HepG2 (cell line): ENCODE measurements at regions not wholly inside any gene's neighbourhood (a gene's known extent, or its start where the extent isn't known, plus 50 kb on each side); places are given as distances from the start of the nearest gene placed in this dataset.

Experiments
- ATF2 ChIP-seq: sonication (generic); formaldehyde crosslinking; IDR thresholded peaks from 2 replicates; pipeline ENCODE4 v1.4.0; 2020; ENCODE audit warnings: missing genetic modification reagents
- ATF4 ChIP-seq, 2 experiments: fragments of 450-650 bp in 1 of 2; sonication (generic) in 1 of 2; formaldehyde crosslinking; IDR thresholded peaks; 2 replicates each; pipeline versions ENCODE4 v1.5.0 to v1.8.0; 2020 to 2022; ENCODE audit warnings: mild to moderate bottlenecking in 1 of 2, missing genetic modification reagents in 1 of 2
- DBP ChIP-seq: sonication (generic); formaldehyde crosslinking; IDR thresholded peaks from 2 replicates; pipeline ENCODE4 v1.4.0; 2020; ENCODE audit warnings: missing genetic modification reagents; ENCODE audit errors: not compliant biosample characterization
- HIVEP1 ChIP-seq: sonication (generic); formaldehyde crosslinking; IDR thresholded peaks from 2 replicates; pipeline ENCODE4 v1.4.0; 2020; ENCODE audit warnings: mild to moderate bottlenecking, missing genetic modification reagents
- HNF1A ChIP-seq, 2 experiments: sonication (generic) in 1 of 2; formaldehyde crosslinking in 1 of 2; IDR thresholded peaks; 2 replicates each; pipeline versions ENCODE4 v1.4.0 to v1.6.1; 2016 to 2020; ENCODE audit warnings: borderline replicate concordance in 1 of 2, low read depth in 1 of 2, mild to moderate bottlenecking in 1 of 2, missing genetic modification reagents in 1 of 2
- NFIB ChIP-seq: sonication (generic); formaldehyde crosslinking; IDR thresholded peaks from 2 replicates; pipeline ENCODE4 v1.9.0; 2021; ENCODE audit warnings: missing genetic modification reagents, mild to moderate bottlenecking, borderline replicate concordance
- RERE ChIP-seq: IDR thresholded peaks from 2 replicates; pipeline ENCODE4 v1.6.1; 2016; ENCODE audit warnings: low read depth, missing genetic modification reagents, missing compliant biosample characterization
- SIN3B ChIP-seq: fragments of 150-350 bp; IDR thresholded peaks from 2 replicates; pipeline ENCODE4 v1.6.1; 2014; ENCODE audit warnings: low read length
- SMYD3 ChIP-seq: sonication (generic); formaldehyde crosslinking; IDR thresholded peaks from 2 replicates; pipeline ENCODE4 v1.8.1; 2023; ENCODE audit warnings: mild to moderate bottlenecking, missing genetic modification reagents
- TMF1 ChIP-seq: sonication (generic); formaldehyde crosslinking; IDR thresholded peaks from 2 replicates; pipeline ENCODE4 v1.8.1; 2022; ENCODE audit warnings: low read depth, missing genetic modification reagents
- ZSCAN25 ChIP-seq: sonication (generic); formaldehyde crosslinking; IDR thresholded peaks from 2 replicates; pipeline ENCODE4 v1.8.0; 2022; ENCODE audit warnings: mild to moderate bottlenecking, missing genetic modification reagents

- TF ChIP-seq RERE = peak; percentile 89
- TF ChIP-seq ZSCAN25 (CRISPR knock-in tag) = peak; percentile 77
- no peak for TF ChIP-seq HIVEP1 (CRISPR knock-in tag)
- no peak for TF ChIP-seq NFIB (CRISPR knock-in tag)
- TF ChIP-seq HNF1A (IDR thresholded peaks at IDR 0.05; ENCODE audit: low read depth) = no peak
- TF ChIP-seq HNF1A (CRISPR knock-in tag; IDR thresholded peaks at IDR 0.05; ENCODE audit: borderline replicate concordance) = peak; percentile 84; the same call in 1 of the 2 replicates
- no peak for TF ChIP-seq TMF1 (CRISPR knock-in tag)
- TF ChIP-seq SMYD3 (CRISPR knock-in tag) = no peak
- no peak for TF ChIP-seq ATF2 (CRISPR knock-in tag)
- TF ChIP-seq SIN3B = no peak
- TF ChIP-seq ATF4 (CRISPR knock-in tag; IDR thresholded peaks at IDR 0.05) = no peak
- no peak for TF ChIP-seq DBP (CRISPR knock-in tag)
Measured at GRCh38 chr17:13321951-13322701, 279.6 kb downstream of the HS3ST3A1 start (continued).
